NCI-H2081 (cell line): ENCODE measurements at regions not wholly inside any gene's neighbourhood (a gene's known extent, or its start where the extent isn't known, plus 50 kb on each side); places are given as distances from the start of the nearest gene placed in this dataset.
"Not testable (repeated sequence)": the region's sequence is repeated elsewhere in the genome, so short reads cannot be mapped to it uniquely, and the experiment has no call there.

Experiments
- DNase-seq, 2 experiments: peaks; one replicate each; lab custom pipeline; 2025; lab: John Stamatoyannopoulos, UW

- no peak for DNase-seq
These were observed 63.7 kb upstream of the UXS1 start for GRCh38 chr2:106257830-106258229.

GRCh38 chr2:106257135-106257534 lies 63.0 kb upstream of the UXS1 start:
- DNase-seq: no peak

- not testable (repeated sequence) for DNase-seq
These were observed 55.2 kb upstream of the UXS1 start for GRCh38 chr2:106249157-106249828.

- DNase-seq: peak in 1 of 2 experiments; percentile 27
These were observed 54.5 kb upstream of the UXS1 start for GRCh38 chr2:106248548-106249151.
